DMS153 (cell line): ENCODE measurements at regions not wholly inside any gene's neighbourhood (a gene's known extent, or its start where the extent isn't known, plus 50 kb on each side); places are given as distances from the start of the nearest gene placed in this dataset.

Source experiments
- DNase-seq: peaks from one replicate; lab custom pipeline; 2025; lab: John Stamatoyannopoulos, UW

DNA sequence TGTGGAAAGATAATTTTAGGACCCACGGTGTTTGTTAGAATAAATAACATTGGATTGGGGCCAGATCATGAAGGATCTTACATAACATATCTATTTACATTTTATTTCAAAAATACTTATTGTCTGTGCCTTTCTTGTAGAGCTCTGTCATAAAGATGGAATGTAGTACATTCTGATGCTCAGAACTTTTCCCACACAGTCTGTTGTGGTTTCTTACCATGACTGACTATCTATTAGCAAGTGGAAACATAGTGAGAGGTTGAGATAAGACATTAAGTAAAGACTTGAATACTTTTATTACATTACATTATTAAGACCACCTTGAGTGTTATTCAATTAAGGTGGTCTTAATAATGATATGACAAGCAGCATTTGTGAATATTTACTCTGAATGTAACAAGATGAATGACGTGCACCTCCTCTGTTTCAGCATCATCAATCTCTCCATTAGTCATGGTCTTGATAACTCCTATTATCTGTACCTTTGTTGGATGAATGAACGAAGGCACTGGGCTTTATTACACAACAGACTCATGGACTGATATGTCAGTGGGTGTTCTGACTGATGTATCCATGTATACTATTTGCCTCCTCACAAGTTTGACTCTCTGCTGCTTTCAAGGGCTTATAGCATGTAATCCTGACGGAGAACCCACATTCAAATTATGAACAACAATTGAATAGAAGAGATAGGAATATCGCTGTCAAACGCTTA is 883.0 kb upstream of the FLRT2 start:
- DNase-seq = no peak

GRCh38 chr14:84655014-84655413 is 874.9 kb upstream of the FLRT2 start:
- DNase-seq = no peak

- no peak for DNase-seq
These were observed 872.0 kb upstream of the FLRT2 start for GRCh38 chr14:84657911-84658310.

- DNase-seq = no peak
These were observed 859.1 kb upstream of the FLRT2 start for GRCh38 chr14:84670796-84671195.

DNA sequence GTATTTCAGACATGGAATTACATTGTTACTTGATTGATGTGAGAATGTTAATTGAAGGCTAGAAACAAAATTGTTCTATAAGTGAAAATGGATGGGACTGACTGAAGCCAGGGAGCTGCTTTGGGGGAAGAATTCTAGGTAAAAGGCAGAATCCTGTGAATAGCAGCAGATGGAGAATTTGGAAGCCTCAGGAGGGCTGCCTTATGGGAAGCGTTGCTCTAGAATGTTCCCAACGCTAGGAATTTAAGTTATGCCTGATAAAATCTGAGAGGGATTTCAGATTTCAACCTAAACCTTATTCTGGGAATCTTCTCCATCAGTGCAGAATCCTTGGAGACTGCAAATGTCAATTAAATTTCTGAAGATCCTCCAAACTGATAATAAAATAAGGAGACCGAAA is 858.2 kb upstream of the FLRT2 start:
- no peak for DNase-seq

DNA sequence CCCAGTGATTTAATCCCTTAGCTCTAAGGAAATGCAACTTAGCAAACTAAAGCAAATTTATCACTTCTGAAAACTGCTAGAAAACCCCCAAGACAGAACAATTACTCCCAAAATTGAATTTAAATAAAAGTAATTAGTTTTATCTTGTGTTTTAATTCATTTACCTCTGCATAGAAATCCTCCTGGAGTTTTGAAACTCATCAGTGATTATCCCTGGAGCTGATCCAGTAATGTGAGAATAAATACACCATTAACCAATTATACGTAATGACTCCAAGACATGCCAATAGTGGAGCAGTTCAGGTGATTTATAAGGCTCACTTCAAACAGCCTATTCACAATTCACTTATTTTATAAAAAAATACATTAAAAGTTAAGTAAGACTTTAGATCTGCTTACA is 855.3 kb upstream of the FLRT2 start:
- DNase-seq = no peak

DNA sequence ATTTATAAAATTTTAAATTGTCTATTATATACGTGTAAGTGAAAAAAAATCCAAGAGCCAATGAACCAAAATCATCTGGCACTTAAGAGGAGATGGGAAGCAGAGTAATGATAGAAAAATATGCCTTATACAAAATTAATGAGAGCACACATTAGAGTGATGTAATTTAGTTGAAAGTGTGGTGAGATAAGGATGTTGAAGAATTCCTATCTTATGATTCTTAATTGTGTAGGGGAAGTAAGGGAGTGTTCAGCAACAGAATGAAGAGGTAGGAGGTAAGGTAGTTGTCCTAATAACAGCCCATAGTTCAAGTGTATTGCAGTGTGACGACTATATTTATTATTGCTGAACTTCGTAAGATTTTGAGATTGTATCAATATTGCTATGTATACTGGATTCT is 843.4 kb upstream of the FLRT2 start:
- DNase-seq = no peak

- DNase-seq = no peak
These were observed 841.5 kb upstream of the FLRT2 start for GRCh38 chr14:84688297-84689025.

- DNase-seq = no peak
These were observed 835.8 kb upstream of the FLRT2 start for GRCh38 chr14:84694161-84694560.

- DNase-seq = no peak
These were observed 825.3 kb upstream of the FLRT2 start for GRCh38 chr14:84704601-84705000.

DNA sequence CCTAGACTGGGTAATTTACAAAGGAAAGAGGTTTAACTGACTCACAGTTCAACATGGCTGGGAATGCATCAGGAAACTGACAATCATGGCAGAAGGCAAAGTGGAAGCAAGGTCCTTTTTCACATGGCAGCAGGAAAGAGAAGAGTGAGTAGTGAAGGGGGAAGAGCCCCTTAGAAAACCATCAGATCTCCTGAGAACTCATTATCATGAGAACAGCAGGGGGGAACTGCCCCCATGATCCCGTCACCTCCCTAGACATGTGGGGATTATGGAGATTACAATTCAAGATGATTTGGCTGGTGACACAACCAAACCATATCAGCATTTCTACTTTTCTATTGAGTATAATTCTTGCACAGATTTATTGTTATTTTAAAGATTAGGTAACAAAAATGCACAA is 822.1 kb upstream of the FLRT2 start:
- no peak for DNase-seq

GRCh38 chr14:84708865-84709264 is 821.1 kb upstream of the FLRT2 start:
- DNase-seq = no peak

GRCh38 chr14:84726471-84726870 is 803.5 kb upstream of the FLRT2 start:
- no peak for DNase-seq

GRCh38 chr14:84749191-84749955 is 780.6 kb upstream of the FLRT2 start:
- DNase-seq = no peak

GRCh38 chr14:84750284-84750683 is 779.7 kb upstream of the FLRT2 start:
- no peak for DNase-seq

GRCh38 chr14:84750763-84751554 is 779.0 kb upstream of the FLRT2 start:
- DNase-seq = no peak

DNA sequence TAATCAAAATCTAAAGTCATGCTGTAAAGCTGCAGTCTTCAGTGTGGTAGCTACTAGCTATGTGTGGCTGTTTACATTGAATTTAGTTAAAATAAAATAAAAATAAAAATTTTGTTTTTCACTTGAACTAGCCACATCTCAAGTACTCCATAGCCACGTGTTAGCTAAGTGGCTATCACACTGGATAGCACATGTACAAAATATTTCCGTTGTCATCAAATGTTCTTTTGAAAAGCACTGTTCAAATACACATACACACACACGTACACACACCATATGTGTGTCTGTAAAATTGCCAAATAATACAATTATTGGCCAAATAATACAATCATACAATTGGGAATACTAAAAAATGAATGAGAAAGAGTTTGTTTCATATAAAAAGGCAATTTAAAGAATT is 778.2 kb upstream of the FLRT2 start:
- no peak for DNase-seq

DNA sequence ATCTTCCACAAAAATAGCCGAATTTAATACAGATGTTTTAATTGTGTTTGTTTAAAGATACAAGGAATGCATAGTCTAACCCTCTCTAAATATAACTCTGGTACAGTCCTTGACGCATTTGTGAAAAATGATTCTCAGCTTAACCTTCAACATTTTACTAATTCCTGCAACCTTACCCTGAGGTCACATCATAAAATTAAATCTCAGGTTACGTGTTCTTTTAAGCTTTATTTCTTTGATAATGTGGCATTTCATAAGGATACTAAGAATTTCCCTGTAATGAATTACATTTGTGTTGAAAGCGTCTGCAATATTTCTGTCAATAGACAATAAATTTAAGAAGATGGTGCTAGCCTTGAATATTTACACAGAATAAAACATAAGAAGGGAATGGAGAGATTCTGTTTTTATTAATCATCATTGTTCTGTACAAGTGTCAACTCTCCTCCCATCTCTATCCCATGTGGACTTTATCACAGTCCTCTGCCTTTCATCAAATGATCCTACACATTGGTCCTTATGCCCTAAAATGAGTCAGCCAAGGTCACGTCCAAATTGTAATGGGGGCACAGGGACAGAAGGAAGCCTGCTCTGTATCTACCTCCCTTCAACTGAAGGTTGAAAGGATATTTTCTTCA is 769.3 kb upstream of the FLRT2 start:
- DNase-seq = no peak

- DNase-seq = no peak
These were observed 762.5 kb upstream of the FLRT2 start for GRCh38 chr14:84767434-84767833.

GRCh38 chr14:84770030-84770429 is 759.9 kb upstream of the FLRT2 start:
- no peak for DNase-seq

- DNase-seq = no peak
These were observed 752.6 kb upstream of the FLRT2 start for GRCh38 chr14:84777356-84777755.

GRCh38 chr14:84782902-84783301 is 747.0 kb upstream of the FLRT2 start:
- DNase-seq = no peak
